GM04504 (cell line): ENCODE measurements at regions not wholly inside any gene's neighbourhood (a gene's known extent, or its start where the extent isn't known, plus 50 kb on each side); places are given as distances from the start of the nearest gene placed in this dataset.

Experiments
- DNase-seq: peaks from one replicate; pipeline ENCODE4 v3.0.0-alpha.2; 2012; ENCODE audit warnings: low read depth

DNA sequence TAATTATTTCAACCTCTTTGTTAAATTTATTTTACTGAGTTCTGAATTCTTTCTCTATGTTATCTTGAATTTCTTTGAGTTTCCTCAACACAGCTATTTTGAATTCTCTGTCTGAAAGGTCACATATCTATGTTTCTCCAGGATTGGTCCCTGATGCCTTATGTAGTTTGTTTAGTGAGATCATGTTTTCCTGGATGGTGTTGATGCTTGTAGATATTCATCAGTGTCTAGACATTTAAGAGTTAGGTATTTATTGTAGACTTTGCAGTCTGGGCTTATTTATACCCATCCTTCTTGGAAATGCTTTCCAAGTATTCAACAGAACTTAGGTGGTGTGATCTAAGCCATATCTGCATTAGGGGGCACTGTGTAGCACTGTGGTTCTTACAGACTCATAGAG is 70.2 kb upstream of the SLC27A6 start:
- no peak for DNase-seq

GRCh38 chr5:128896675-128897074 is 68.6 kb upstream of the SLC27A6 start:
- DNase-seq: no peak

DNA sequence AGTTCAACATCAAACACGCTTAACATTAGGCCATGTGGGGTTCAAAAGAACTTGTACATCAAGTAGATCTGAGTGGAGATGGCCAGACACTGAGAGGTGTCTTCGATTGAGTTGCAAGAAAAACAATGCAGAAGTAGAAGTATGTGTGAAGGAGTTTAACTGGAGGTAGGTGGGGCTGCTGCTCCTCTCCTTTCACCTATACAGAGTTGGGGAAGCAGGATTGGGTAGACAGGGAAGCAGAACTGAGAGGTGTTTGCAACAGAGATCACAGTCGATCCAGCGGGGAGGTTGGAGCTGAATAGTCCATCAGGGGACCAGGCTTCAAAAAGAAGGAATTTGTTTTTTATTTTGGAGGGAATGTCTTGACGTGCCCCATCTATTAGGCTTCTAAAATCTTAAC is 61.7 kb upstream of the SLC27A6 start:
- no peak for DNase-seq

DNA sequence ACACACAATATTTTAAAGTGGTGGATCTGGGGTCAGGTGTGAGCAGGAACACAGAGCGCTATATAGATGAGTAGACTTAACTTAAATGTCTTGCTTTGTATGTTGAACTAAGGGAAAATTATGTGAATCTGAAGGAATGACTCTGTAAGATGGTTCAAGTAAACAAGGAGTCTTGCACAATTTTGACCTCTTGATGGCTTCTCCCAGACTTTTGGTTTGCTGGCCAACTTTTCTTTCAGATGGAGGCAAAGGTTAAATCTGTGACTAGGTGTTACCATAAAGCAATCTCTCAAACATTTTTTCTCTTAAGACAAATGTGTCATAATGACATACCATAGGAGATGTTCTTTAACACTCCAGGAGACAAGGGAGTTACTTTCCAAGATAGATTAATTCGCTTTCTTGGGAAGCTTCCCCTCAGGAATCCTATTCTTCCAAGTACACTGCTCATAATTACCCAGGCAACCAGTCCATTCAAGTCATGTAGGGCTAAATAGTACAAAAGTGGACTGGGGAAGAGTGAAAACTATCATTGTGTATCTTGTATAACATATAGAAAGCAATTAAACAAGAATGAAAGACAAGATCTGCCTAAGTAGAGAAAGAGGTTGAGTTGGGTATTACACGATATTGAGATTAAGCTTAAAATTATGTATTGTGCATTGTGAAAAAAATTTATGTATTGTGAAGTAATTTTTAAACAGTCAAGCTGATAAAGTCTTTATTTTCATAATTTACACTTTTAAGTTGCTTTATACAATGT is 60.3 kb upstream of the SLC27A6 start:
- DNase-seq: no peak

- DNase-seq: peak; percentile 15
Observed at GRCh38 chr5:128905568-128906110, 59.6 kb upstream of the SLC27A6 start.

DNA sequence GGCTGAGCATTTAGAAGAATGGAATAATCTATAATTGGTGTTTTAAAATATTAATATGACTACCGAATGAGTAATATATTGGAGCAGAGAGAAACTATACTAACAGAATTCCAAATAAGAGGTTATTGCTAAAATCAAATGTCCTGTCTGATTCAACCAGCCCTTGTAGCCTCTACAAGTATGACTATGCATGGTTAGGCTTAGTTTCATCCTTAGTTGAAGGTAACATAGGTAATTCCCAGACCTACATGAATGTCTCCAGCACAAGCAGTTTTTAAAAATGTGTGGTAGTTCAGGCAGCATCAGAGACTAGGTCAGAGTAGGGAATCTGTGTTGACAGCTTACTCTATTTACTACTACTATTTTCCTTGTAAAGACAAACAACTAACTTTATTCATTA is 51.7 kb upstream of the SLC27A6 start:
- DNase-seq: no peak
